ENCODE measurements at regions not wholly inside any gene's neighbourhood (a gene's known extent, or its start where the extent isn't known, plus 50 kb on each side); places are given as distances from the start of the nearest gene placed in this dataset.

DNA sequence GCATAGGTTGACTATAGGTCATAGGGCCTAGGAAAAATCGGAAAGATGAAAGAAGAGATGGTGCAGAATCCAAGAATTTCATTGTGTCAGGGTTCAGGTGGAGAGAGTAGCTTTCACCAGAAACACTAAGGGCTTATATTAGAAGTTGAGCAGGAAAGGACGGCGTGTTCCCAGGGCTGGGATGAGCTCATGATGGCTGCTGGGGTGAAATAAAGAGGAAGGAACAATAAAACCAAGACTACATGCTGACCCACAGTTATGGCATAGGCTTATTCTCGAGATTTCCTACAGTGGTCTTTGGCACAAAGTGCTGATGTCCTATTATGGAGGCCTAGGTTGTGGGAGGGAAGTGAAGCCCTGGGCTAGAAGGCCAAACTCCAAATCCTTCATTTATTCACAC lies 195.8 kb downstream of the PTEN start:
- H3K27me3 Mint-ChIP-seq = no peaks in the 10 kb centered on the region
- Histone ChIP-seq H3K36me3 (ENCODE audit: insufficient read depth, low read length) (no peaks in the 10 kb centered on the region), H3K27me3 (ENCODE audit: control insufficient read depth in 1 of 2, insufficient read depth in 2 of 2, low read length in 2 of 2) (no peaks in the 10 kb centered on the region), H3K4me1 (ENCODE audit: insufficient read depth, low read length) (peaks cover 15% of the 10 kb centered on the region), H3K9me3 (ENCODE audit: control insufficient read depth in 1 of 2, insufficient read depth in 1 of 2, low read length in 2 of 2) (no peaks in the 10 kb centered on the region), H3K27ac (ENCODE audit: low read depth in 1 of 2, low read length in 2 of 2) (no peak overlapping the region), H3K4me3 (ENCODE audit: low read length) (no peak overlapping the region)
- ATAC-seq (ENCODE audit: poor library complexity) = no peak
- DNase-seq = no peak
- no peaks in the 10 kb centered on the region for H3K36me3 Mint-ChIP-seq (ENCODE audit: low read depth)
- H3K9me3 Mint-ChIP-seq = no peaks in the 10 kb centered on the region
- H3K4me3 Mint-ChIP-seq = no peak overlapping the region
- H3K4me1 Mint-ChIP-seq (ENCODE audit: low read depth) = peaks cover 24% of the 10 kb centered on the region
- TF ChIP-seq, protein P1, sequence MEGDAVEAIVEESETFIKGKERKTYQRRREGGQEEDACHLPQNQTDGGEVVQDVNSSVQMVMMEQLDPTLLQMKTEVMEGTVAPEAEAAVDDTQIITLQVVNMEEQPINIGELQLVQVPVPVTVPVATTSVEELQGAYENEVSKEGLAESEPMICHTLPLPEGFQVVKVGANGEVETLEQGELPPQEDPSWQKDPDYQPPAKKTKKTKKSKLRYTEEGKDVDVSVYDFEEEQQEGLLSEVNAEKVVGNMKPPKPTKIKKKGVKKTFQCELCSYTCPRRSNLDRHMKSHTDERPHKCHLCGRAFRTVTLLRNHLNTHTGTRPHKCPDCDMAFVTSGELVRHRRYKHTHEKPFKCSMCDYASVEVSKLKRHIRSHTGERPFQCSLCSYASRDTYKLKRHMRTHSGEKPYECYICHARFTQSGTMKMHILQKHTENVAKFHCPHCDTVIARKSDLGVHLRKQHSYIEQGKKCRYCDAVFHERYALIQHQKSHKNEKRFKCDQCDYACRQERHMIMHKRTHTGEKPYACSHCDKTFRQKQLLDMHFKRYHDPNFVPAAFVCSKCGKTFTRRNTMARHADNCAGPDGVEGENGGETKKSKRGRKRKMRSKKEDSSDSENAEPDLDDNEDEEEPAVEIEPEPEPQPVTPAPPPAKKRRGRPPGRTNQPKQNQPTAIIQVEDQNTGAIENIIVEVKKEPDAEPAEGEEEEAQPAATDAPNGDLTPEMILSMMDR (IDR thresholded peaks at IDR 0.05) = no peak
- intact Hi-C loops (cut with DNase I, micrococcal nuclease) = no loop called here
- no peak overlapping the region for H3K27ac Mint-ChIP-seq
- POLR2A ChIA-PET = no interaction called here
- CTCF ChIA-PET = no interaction called here

DNA sequence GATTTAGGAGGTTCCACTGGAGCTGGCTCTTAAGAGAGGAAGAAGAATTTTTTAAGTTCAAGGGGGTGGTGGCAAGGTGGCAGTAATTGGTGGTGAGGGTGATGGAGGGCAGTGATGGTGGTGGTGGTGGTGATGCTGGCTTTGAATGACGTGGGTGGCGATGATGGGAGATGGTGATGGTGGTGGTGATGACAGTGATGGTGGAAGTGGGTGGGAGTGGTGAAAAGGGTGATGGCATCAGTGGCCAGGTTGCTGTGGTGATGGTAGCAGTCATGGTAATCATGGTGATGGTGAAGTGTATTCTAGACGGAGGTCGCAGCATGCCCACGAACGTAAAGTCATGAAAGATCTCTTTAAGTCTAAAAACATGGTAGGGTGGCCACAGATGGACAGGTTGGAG lies 197.3 kb downstream of the PTEN start:
- Mint-ChIP-seq H3K9me3 (no peaks in the 10 kb centered on the region), H3K4me3 (no peak overlapping the region), H3K36me3 (ENCODE audit: low read depth) (no peaks in the 10 kb centered on the region), H3K27me3 (no peaks in the 10 kb centered on the region), H3K4me1 (ENCODE audit: low read depth) (peaks cover 40% of the 10 kb centered on the region), H3K27ac (no peak overlapping the region)
- Histone ChIP-seq H3K4me1 (ENCODE audit: insufficient read depth, low read length) (peaks cover 30% of the 10 kb centered on the region), H3K36me3 (ENCODE audit: insufficient read depth, low read length) (no peaks in the 10 kb centered on the region), H3K27ac (ENCODE audit: low read depth in 1 of 2, low read length in 2 of 2) (no peak overlapping the region), H3K27me3 (ENCODE audit: control insufficient read depth in 1 of 2, insufficient read depth in 2 of 2, low read length in 2 of 2) (no peaks in the 10 kb centered on the region), H3K4me3 (ENCODE audit: low read length) (no peak overlapping the region), H3K9me3 (ENCODE audit: control insufficient read depth in 1 of 2, insufficient read depth in 1 of 2, low read length in 2 of 2) (no peaks in the 10 kb centered on the region)
- DNase-seq = no peak
- ChIA-PET CTCF (no interaction called here), POLR2A (no interaction called here)
- intact Hi-C loops (cut with DNase I, micrococcal nuclease) = loop anchor here (5.0 to 10.0 kb wide), 2 partner anchors 93 to 116 kb away; no protein-coding TSS in a partner anchor
- no peak for ATAC-seq (ENCODE audit: poor library complexity)
- TF ChIP-seq, protein P1 (IDR thresholded peaks at IDR 0.05) = no peak

DNA sequence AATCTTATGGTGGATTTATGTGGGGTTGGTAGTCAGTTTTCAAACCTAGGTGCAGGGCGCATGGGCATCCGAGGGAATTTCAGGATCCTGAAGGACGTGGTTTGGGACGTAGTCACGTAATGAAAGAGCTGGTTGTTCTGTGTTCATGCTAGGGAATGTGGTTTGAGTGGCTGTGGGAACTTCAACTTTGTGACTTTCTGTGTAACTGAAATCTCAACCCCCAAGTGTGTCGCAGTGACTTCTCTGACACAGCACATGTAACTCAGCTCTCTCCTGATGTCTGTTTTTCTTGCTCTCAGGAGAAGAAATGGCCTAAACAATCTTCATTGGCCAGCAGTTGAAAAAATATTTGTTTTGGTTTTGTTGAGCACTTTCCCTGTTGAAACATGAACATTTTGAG lies 199.0 kb downstream of the PTEN start:
- ChIA-PET CTCF (no interaction called here), POLR2A (interaction anchor here (1.0 to 1.7 kb wide), 2 partner anchors 30 to 156 kb away, joined by 3 to 5 read pairs; no protein-coding TSS in a partner anchor)
- ATAC-seq (ENCODE audit: poor library complexity) = no peak
- Histone ChIP-seq H3K27ac (ENCODE audit: low read depth in 1 of 2, low read length in 2 of 2) (no peak overlapping the region), H3K9me3 (ENCODE audit: control insufficient read depth in 1 of 2, insufficient read depth in 1 of 2, low read length in 2 of 2) (no peaks in the 10 kb centered on the region), H3K27me3 (ENCODE audit: control insufficient read depth in 1 of 2, insufficient read depth in 2 of 2, low read length in 2 of 2) (no peaks in the 10 kb centered on the region), H3K36me3 (ENCODE audit: insufficient read depth, low read length) (no peaks in the 10 kb centered on the region), H3K4me1 (ENCODE audit: insufficient read depth, low read length) (peaks cover 45% of the 10 kb centered on the region), H3K4me3 (ENCODE audit: low read length) (no peak overlapping the region)
- no peak for DNase-seq
- intact Hi-C loops (cut with DNase I, micrococcal nuclease) = loop anchor here (5.0 to 10.0 kb wide), 2 partner anchors 95 to 118 kb away; no protein-coding TSS in a partner anchor
- no peaks in the 10 kb centered on the region for H3K36me3 Mint-ChIP-seq (ENCODE audit: low read depth)
- TF ChIP-seq, protein P1 (IDR thresholded peaks at IDR 0.05) = no peak
- no peak overlapping the region for H3K27ac Mint-ChIP-seq
- no peaks in the 10 kb centered on the region for H3K27me3 Mint-ChIP-seq
- H3K4me3 Mint-ChIP-seq = no peak overlapping the region
- no peaks in the 10 kb centered on the region for H3K9me3 Mint-ChIP-seq
- H3K4me1 Mint-ChIP-seq (ENCODE audit: low read depth) = peaks cover 56% of the 10 kb centered on the region
